PC-9 (cell line): ENCODE measurements at regions not wholly inside any gene's neighbourhood (a gene's known extent, or its start where the extent isn't known, plus 50 kb on each side); places are given as distances from the start of the nearest gene placed in this dataset.
A peak's percentile ranks its signal among the peaks of the same experiment; 100 is the strongest.

ENCODE experiments used
- BruUV-seq: library from RNA; stranded (reverse); fragments of 400-500 nt; replicated peaks from 2 replicates; lab custom pipeline; 2021; lab: Mats Ljungman, UMichigan
- CTCF ChIA-PET: fragments of 300-600 bp; sonication (Branson Sonifier 250); formaldehyde crosslinking; loops from one replicate; lab custom pipeline; 2022; ENCODE audit warnings: antibody characterized with exemption; lab: Charles Lee
- POLR2A ChIA-PET: fragments of 300-600 bp; sonication (Branson Sonifier 250); formaldehyde crosslinking; loops from one replicate; lab custom pipeline; 2022; ENCODE audit warnings: antibody characterized with exemption; ENCODE audit not compliant: unreplicated experiment; lab: Charles Lee
- DNase-seq, 2 experiments: peaks; one replicate each; pipeline versions ENCODE4 v3.0.0 to v3.0.0-alpha.2; 2015 to 2022; ENCODE audit warnings: mixed read lengths in 1 of 2
- H2AFZ ChIP-seq: fragments of 200-600 bp; sonication (generic); 2 replicates; pipeline ENCODE4 v1.8.1; 2017; ENCODE audit warnings: antibody characterized with exemption
- H3F3A ChIP-seq: fragments of 200-600 bp; sonication (generic); 2 replicates; pipeline ENCODE4 v1.8.1; 2017; ENCODE audit warnings: antibody characterized with exemption, mild to moderate bottlenecking, low read depth; ENCODE audit not compliant: insufficient read depth
- H3K27ac ChIP-seq: fragments of 200-600 bp; sonication (generic); 2 replicates; pipeline ENCODE4 v1.6.1; 2016; ENCODE audit warnings: mixed run types
- H3K27me3 ChIP-seq: fragments of 200-600 bp; sonication (generic); 2 replicates; pipeline ENCODE4 v1.6.1; 2016; ENCODE audit warnings: low read depth, mixed run types; ENCODE audit not compliant: insufficient read depth
- H3K36me3 ChIP-seq: fragments of 200-600 bp; sonication (generic); 2 replicates; pipeline ENCODE4 v1.6.1; 2016; ENCODE audit warnings: low read depth, mixed run types
- H3K4me1 ChIP-seq: fragments of 200-600 bp; sonication (generic); replicated peaks from 2 replicates; pipeline ENCODE4 v1.6.1; 2016; ENCODE audit warnings: mixed run types; ENCODE audit not compliant: insufficient read depth
- H3K4me2 ChIP-seq: fragments of 200-600 bp; sonication (generic); 2 replicates; pipeline ENCODE4 v1.6.1; 2017; ENCODE audit warnings: mixed run types
- H3K4me3 ChIP-seq: fragments of 200-600 bp; sonication (generic); 2 replicates; pipeline ENCODE4 v1.6.1; 2016; ENCODE audit warnings: mixed run types
- H3K79me2 ChIP-seq: fragments of 200-600 bp; sonication (generic); 2 replicates; pipeline ENCODE4 v1.6.1; 2017; ENCODE audit warnings: low read depth, mixed run types
- H3K9me2 ChIP-seq: fragments of 200-600 bp; sonication (generic); 2 replicates; pipeline ENCODE4 v1.8.1; 2017; ENCODE audit warnings: mild to moderate bottlenecking; ENCODE audit not compliant: insufficient read depth
- H3K9me3 ChIP-seq: fragments of 200-600 bp; sonication (generic); 2 replicates; pipeline ENCODE4 v1.8.1; 2016; ENCODE audit warnings: low read depth; ENCODE audit not compliant: insufficient read depth
- H4K20me1 ChIP-seq: fragments of 200-600 bp; sonication (generic); 2 replicates; pipeline ENCODE4 v1.8.1; 2017; ENCODE audit not compliant: insufficient read depth
- EZH2 ChIP-seq: fragments of 200-600 bp; sonication (generic); IDR thresholded peaks from 2 replicates; pipeline ENCODE4 v1.8.0; 2017; ENCODE audit warnings: antibody characterized with exemption, low read depth
- intact Hi-C: fragments of 100-400 bp; cut with micrococcal nuclease; formaldehyde crosslinking; loops from one replicate; pipeline ENCODE4 v1.10.0; 2022; ENCODE audit not compliant: unreplicated experiment
- TF ChIP-seq, protein P1 (sequence below): fragments of 200-600 bp; sonication (generic); conservative IDR thresholded peaks from 2 replicates; pipeline ENCODE4 v1.6.1; 2017; ENCODE audit warnings: mixed run types, antibody characterized with exemption, mild to moderate bottlenecking, moderate library complexity

GRCh38 chr9:119834064-119834620 is 464.9 kb upstream of the BRINP1 start:
- DNase-seq, result peak in 1 of 2 experiments; percentile 43
- Histone ChIP-seq H3K4me3 (no peak overlapping the region), H3K4me1 (no peaks in the 10 kb centered on the region), H3K9me2 (no peaks in the 10 kb centered on the region), H3K79me2 (no peaks in the 10 kb centered on the region), H3K9me3 (no peaks in the 10 kb centered on the region), H3K27me3 (no peaks in the 10 kb centered on the region), H3K4me2 (no peak overlapping the region), H2AFZ (no peak overlapping the region), H3K27ac (no peak overlapping the region), H3K36me3 (no peaks in the 10 kb centered on the region), H4K20me1 (no peaks in the 10 kb centered on the region), H3F3A (no peaks in the 10 kb centered on the region)
- TF ChIP-seq EZH2, result no peak
- TF ChIP-seq, protein P1, sequence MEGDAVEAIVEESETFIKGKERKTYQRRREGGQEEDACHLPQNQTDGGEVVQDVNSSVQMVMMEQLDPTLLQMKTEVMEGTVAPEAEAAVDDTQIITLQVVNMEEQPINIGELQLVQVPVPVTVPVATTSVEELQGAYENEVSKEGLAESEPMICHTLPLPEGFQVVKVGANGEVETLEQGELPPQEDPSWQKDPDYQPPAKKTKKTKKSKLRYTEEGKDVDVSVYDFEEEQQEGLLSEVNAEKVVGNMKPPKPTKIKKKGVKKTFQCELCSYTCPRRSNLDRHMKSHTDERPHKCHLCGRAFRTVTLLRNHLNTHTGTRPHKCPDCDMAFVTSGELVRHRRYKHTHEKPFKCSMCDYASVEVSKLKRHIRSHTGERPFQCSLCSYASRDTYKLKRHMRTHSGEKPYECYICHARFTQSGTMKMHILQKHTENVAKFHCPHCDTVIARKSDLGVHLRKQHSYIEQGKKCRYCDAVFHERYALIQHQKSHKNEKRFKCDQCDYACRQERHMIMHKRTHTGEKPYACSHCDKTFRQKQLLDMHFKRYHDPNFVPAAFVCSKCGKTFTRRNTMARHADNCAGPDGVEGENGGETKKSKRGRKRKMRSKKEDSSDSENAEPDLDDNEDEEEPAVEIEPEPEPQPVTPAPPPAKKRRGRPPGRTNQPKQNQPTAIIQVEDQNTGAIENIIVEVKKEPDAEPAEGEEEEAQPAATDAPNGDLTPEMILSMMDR, result no peak
- ChIA-PET CTCF (no interaction called here), POLR2A (no interaction called here)
- intact Hi-C loops, result no loop called here
- no TSS peak for BruUV-seq

GRCh38 chr9:119831309-119831708 is 462.1 kb upstream of the BRINP1 start:
- TF ChIP-seq, protein P1, result no peak
- H3K79me2 ChIP-seq, result no peaks in the 10 kb centered on the region
- POLR2A ChIA-PET, result no interaction called here
- no TSS peak for BruUV-seq
- no peaks in the 10 kb centered on the region for H4K20me1 ChIP-seq
- H3K27me3 ChIP-seq, result no peaks in the 10 kb centered on the region
- H3K4me1 ChIP-seq, result no peaks in the 10 kb centered on the region
- no peaks in the 10 kb centered on the region for H3F3A ChIP-seq
- intact Hi-C loops, result no loop called here
- no peak for DNase-seq
- H3K9me2 ChIP-seq, result no peaks in the 10 kb centered on the region
- H3K4me3 ChIP-seq, result no peak overlapping the region
- H3K4me2 ChIP-seq, result no peak overlapping the region
- no peaks in the 10 kb centered on the region for H3K36me3 ChIP-seq
- H3K27ac ChIP-seq, result no peak overlapping the region
- no peaks in the 10 kb centered on the region for H3K9me3 ChIP-seq
- no peak overlapping the region for H2AFZ ChIP-seq
- CTCF ChIA-PET, result no interaction called here

GRCh38 chr9:119829748-119830147 is 460.5 kb upstream of the BRINP1 start:
- Histone ChIP-seq H3K36me3 (no peaks in the 10 kb centered on the region), H3K27me3 (no peaks in the 10 kb centered on the region), H3K4me2 (no peak overlapping the region), H3K9me2 (no peaks in the 10 kb centered on the region), H2AFZ (no peak overlapping the region), H3K27ac (no peak overlapping the region), H3K9me3 (no peaks in the 10 kb centered on the region), H4K20me1 (no peaks in the 10 kb centered on the region), H3K4me1 (no peaks in the 10 kb centered on the region), H3F3A (no peaks in the 10 kb centered on the region), H3K79me2 (no peaks in the 10 kb centered on the region), H3K4me3 (no peak overlapping the region)
- intact Hi-C loops, result no loop called here
- TF ChIP-seq EZH2, result no peak
- CTCF ChIA-PET, result no interaction called here
- BruUV-seq, result no TSS peak
- no peak for DNase-seq
- POLR2A ChIA-PET, result no interaction called here

DNA sequence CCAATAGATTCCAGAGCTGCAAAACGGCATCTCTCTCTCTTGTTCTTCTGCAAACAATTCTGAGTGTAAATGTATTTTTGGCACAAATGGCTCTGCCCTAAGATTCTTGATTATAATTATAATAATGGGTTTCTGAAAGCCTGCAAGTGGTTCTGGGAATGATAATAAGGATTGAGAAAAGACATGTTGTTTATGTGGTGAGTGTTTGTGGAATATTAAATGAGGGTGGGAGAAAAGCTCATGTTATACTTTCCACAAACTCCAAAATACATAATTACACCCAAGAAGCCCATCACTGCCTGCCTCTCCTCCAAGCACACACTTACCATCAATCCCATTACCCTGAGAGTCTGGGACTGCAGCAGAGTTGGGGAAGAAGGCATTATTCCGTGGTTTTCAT is 460.0 kb upstream of the BRINP1 start:
- ChIA-PET POLR2A (no interaction called here), CTCF (no interaction called here)
- no peaks in the 10 kb centered on the region for H3F3A ChIP-seq
- H3K27ac ChIP-seq, result no peak overlapping the region
- no peaks in the 10 kb centered on the region for H3K79me2 ChIP-seq
- H3K36me3 ChIP-seq, result no peaks in the 10 kb centered on the region
- intact Hi-C loops, result no loop called here
- H4K20me1 ChIP-seq, result no peaks in the 10 kb centered on the region
- no peak overlapping the region for H3K4me2 ChIP-seq
- no peak overlapping the region for H2AFZ ChIP-seq
- H3K4me1 ChIP-seq, result no peaks in the 10 kb centered on the region
- no peaks in the 10 kb centered on the region for H3K9me3 ChIP-seq
- H3K4me3 ChIP-seq, result no peak overlapping the region
- no peaks in the 10 kb centered on the region for H3K9me2 ChIP-seq
- no TSS peak for BruUV-seq
- no peak for DNase-seq
- TF ChIP-seq EZH2, result no peak
- TF ChIP-seq, protein P1, result no peak
- H3K27me3 ChIP-seq, result no peaks in the 10 kb centered on the region
